ENCODE measurements at regions not wholly inside any gene's neighbourhood (a gene's known extent, or its start where the extent isn't known, plus 50 kb on each side); places are given as distances from the start of the nearest gene placed in this dataset.
"Not testable (repeated sequence)": the region's sequence is repeated elsewhere in the genome, so short reads cannot be mapped to it uniquely, and the experiment has no call there.

GRCh38 chr1:81738875-81739274 lies 61.9 kb upstream of the ADGRL2 start:
- no peak for DNase-seq

- DNase-seq: no peak
Measured at GRCh38 chr1:81733480-81733879, 67.3 kb upstream of the ADGRL2 start.

DNA sequence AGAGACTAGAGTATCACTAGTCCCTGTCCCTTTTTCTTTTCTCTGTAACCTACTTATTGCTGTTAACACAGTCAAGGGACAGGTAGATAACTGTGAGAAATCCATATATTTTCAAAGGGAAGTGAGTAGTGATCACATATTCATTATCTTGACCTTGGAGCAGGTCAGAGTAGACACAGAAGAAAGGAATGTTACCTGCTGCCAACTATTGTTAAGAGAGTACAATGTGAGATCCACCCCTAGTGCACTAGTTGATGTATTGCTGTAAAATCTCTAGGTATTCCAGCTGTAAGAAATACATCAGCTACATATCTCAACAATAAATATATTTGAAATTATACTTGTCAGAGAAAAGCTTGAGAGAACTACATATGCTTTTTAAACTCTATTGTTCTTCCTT lies 68.7 kb upstream of the ADGRL2 start:
- no peak for DNase-seq

DNA sequence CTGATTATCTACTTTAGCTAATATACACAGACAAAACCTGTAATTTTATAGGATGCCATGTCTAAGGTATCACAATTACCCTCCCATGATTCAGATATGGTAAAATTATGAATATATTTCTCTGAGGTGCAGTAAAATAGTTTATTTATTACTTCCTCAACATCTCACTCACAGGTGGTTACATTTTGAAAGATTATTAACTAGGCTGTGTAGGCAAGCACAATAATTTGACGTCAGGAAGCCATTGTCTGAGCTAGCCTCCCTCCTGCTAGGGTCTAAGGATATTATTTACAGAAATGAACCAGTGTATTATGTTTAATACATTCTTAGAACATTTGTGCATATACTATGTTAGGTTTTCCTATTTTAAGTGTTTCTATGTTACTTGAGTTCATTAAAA lies 69.9 kb upstream of the ADGRL2 start:
- no peak for DNase-seq

DNA sequence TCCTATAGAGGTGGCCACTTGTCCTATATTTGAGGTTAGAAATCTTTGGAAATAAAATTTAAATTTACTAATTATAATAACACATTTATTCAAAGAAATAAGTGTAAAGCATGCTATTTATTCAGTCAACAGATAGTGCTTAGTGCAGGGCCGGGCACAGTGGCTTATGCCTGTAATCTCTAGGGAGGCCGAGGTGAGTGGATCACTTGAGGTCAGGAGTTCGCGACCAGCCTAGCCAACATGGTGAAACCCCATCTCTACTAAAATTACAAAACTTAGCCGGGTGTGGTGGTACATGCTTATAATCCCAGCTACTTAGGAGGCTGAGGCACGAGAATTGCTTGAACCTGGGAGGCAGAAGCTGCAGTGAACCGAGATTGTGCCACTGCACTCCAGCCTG lies 70.4 kb upstream of the ADGRL2 start:
- not testable (repeated sequence) for DNase-seq

- DNase-seq: no peak
Measured at GRCh38 chr1:81729818-81730217, 70.9 kb upstream of the ADGRL2 start.

- DNase-seq: no peak
Measured at GRCh38 chr1:81729239-81729638, 71.5 kb upstream of the ADGRL2 start.

DNA sequence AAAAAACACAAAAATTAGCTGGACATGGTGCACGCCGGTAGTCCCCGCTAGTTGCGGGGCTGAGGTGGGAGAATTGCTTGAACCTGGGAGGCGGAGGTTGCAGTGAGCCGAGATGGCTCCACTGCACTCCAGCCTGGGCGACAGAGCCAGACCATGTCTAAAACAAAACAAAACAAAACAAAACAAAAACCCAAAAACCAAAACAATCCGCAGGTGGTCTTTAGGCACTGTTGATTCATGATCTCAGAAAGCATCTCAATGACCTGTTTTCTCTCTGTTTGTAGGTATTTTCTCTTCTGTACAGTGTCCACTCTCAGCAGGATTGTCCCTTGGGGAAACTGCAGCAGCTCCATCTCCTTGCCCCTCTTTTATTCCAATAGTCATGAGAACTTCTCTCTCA lies 74.9 kb upstream of the ADGRL2 start:
- DNase-seq: no peak

DNA sequence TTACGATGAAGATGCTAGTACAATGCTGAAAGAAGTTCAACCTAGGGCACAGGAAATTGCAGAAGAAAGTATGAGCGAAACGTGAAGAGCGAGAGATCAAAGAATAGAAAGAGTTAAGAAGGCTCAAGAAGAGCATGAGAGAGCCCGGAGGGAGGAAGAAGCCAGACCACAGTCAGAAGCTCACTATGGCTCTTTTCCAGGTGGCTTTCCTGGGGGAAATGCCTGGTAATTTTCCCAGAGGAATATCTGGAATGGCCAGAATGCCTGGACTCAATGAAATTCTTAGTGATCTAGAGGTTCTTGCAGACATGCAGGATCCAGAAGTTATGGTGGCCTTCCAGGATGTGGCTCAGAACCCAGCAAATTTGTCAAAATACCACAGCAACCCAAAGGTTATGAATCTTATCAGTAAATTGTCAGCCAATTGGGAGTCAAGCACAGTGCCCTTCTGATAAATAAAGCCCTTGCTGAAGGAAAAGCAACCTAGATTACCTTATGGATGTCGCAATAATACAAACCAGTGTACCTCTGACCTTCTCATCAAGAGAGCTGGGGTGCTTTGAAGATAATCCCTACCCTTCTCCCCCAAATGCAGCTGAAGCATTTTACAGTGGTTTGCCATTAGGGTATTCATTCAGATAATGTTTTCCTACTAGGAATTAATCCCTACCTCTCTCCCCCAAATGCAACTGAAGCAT lies 78.0 kb upstream of the ADGRL2 start:
- DNase-seq: not testable (repeated sequence)

- DNase-seq: not testable (repeated sequence)
Measured at GRCh38 chr1:81720256-81720655, 80.5 kb upstream of the ADGRL2 start.

GRCh38 chr1:81717230-81717629 lies 83.5 kb upstream of the ADGRL2 start:
- no peak for DNase-seq

DNA sequence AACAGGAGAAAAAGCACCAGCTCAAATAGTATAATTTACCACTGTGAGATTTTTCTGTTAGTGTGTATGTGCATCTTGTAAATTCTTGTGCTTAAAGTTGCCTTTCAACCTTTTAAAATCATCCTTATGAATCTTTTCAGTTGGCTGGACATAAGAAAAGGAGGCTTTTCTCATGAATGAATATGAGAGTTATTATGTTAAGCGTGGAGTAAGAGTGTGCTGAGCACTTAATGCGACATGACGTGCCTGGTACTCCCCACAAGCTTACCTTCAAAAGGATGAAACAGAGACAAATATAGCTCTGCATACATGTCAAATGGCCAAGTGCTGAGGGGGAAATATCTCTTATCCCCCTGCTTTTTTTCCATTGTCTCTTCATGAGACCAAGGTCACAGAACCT lies 85.3 kb upstream of the ADGRL2 start:
- DNase-seq: no peak

DNA sequence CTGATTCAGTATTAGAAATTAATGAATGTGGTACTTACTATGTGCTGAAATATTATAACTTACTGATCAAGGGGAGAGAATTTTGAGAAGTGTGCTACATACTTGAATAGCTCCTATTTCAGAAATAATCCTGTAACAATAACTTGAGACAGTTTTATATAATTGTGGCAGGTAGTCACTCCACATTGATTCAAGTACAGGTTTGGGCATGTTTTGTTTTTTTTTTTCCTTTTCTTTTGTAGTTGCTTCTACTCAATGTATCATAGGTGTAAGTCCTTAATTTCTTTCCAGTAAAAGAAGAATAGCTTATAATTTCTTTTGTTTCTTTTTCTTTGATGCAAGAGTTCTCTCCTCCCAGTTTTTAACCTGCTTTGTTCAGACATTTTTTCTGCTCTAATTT lies 86.1 kb upstream of the ADGRL2 start:
- no peak for DNase-seq

- no peak for DNase-seq
Measured at GRCh38 chr1:81712425-81712824, 88.3 kb upstream of the ADGRL2 start.

- no peak for DNase-seq
Measured at GRCh38 chr1:81710857-81711256, 89.9 kb upstream of the ADGRL2 start.

DNA sequence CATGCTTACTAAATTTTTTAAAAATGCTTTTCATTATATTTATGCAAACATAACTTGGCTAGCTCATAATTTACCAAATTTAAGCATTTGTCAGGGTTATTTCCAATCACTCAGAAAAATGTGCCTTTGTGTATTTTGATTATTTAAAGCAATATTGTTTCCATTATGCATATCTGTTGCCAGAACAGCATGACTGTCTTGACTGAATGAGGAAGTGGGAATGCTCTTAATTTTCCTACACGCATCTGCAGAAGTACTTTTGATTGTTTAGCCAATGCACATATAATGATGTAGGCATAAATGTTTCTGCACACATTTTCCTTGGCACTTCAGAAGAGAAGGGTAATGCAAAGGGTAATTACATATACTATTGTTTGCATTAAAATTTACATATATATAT lies 92.5 kb upstream of the ADGRL2 start:
- no peak for DNase-seq

- no peak for DNase-seq
Measured at GRCh38 chr1:81706650-81707435, 93.9 kb upstream of the ADGRL2 start.

DNA sequence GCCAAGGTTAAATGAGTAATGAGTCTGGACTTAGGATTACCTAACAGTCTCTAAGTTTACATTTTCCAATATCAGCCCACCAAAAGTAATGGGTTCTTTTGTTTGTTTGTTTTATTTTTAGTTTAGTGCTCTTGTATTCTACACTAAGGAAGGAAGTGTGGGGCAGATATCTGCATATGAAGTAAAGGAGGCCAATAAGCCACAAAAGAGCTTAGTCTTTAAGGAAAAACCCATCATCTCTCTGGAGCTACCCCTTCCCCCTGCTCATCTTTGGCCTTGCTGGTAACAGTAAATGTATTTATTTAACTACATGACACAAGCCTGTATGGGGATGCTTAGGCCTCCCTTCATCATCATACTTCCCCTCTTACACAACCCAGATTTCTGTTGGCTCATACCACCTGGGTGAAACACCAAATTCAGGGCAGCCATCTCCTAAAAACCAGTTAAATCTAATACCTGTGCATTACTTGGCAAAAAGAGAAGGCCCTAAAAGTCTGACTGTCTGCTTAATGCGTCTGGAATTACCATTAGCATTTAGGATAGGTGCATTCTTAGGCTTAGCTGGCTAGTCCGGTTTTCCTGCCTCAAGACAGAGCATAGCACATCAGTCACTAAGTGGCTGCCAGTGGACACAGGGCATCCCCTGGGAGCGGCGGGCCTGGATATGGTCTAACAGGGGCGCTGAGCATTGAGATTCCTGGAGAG lies 96.8 kb upstream of the ADGRL2 start:
- DNase-seq: no peak

GRCh38 chr1:81703391-81703755 lies 97.4 kb upstream of the ADGRL2 start:
- no peak for DNase-seq

DNA sequence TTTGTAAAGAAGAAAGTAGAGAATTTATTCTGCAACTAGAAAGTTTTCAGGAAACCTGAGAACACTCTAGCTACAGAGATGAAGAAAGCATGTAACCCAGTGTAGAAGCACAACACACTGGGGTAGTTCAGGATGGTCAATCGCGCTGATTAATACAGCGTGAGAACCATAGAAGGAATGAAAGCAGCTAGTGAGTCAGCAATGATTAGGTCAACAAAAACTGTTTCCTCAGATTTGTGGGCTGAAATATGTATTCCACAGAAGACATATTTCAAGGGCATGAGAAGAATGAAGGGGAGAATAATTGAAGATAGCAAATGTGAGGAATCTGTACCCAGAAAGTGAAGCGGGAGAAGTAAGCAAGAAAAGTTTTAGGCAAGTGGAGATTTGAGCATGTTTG lies 97.8 kb upstream of the ADGRL2 start:
- no peak for DNase-seq

DNA sequence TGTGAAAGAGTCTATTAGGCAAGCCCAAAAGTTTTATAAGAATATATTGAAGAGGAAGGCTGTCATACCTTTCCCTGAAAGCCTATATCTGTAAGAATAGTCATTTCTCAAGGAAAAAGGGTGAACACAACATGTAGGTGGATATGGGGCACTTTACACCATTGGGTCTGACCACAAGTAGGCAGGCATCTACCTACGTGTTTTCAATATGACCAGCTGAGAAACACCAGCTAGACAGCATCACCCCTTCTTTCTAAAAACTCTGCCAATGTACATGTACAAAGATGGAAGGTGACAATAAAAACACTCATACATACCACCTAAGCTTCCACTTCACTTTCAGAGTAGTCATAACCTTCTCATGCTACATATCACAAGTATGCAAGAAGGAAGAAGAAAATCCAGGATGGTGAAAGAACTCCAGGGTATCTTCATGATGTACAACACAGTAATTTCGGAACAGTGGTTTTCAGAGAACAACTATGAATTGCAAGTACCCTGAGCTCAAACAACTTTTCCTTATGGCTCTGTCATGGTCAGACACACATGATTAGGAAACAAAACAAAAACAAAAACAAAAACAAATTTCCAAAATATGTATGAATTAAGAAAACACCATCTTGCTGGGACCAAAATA lies 98.5 kb upstream of the ADGRL2 start:
- no peak for DNase-seq

GRCh38 chr1:81700728-81701470 lies 99.8 kb upstream of the ADGRL2 start:
- DNase-seq: peak; percentile 34

DNA sequence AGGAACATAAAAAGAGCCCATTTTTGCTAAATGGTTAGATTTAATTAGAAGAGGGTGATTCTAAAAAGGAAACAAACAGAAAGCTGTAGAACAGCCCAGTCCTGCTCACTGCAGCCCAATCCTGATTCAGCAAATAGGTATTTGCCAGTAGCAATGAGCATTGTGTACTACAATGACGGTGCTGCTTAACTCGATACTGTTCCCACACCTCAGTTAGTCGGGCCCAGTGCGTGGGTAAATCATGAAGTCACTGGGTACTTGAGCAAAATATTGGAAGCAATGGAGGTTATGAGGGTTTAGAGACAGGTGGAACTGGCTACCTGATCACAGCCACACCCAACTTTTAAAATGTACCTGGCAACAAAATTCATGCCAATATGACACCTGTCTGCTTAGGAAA lies 101.5 kb upstream of the ADGRL2 start:
- no peak for DNase-seq
